ENCODE measurements at regions not wholly inside any gene's neighbourhood (a gene's known extent, or its start where the extent isn't known, plus 50 kb on each side); places are given as distances from the start of the nearest gene placed in this dataset.

GRCh38 chr2:209002054-209002453 is 421.8 kb upstream of the MAP2 start:
- TF ChIP-seq CTCF (conservative IDR thresholded peaks at IDR 0.05; ENCODE audit: low read depth, low read length) (no peak), EZH2 (IDR thresholded peaks at IDR 0.05; ENCODE audit: low read length, unreplicated experiment) (no peak), EZH2phosphoT487 (IDR thresholded peaks at IDR 0.05; ENCODE audit: borderline replicate concordance, low read length) (no peak)

All from PC-3 (cell line).